ENCODE measurements at regions not wholly inside any gene's neighbourhood (a gene's known extent, or its start where the extent isn't known, plus 50 kb on each side); places are given as distances from the start of the nearest gene placed in this dataset.
"Not testable (repeated sequence)": the region's sequence is repeated elsewhere in the genome, so short reads cannot be mapped to it uniquely, and the experiment has no call there.

DNA sequence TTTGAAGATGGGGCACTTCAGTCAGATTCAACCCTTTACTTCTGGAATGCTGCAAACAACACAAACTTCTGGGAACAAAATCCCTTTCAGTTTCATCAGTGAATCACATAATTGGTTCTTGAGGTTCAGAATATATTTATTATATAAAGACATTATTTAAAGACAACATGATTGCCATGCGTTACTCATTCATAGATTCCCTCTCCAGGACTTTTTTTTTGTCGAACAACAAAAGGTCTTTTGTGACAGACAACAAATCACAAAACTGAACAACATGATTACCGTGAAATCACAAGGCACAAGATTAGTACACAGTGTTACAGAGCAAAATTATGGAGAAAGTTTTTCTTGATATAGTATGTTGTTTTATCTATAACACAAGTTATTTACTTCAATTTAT is 1815.0 kb downstream of the NCAM2 start:
- Mint-ChIP-seq H3K4me3 (no peak overlapping the region), H3K36me3 (ENCODE audit: low read depth) (no peaks in the 10 kb centered on the region), H3K9me3 (no peaks in the 10 kb centered on the region), H3K4me1 (ENCODE audit: low read depth) (no peaks in the 10 kb centered on the region), H3K27ac (no peak overlapping the region), H3K27me3 (no peaks in the 10 kb centered on the region)
- no peak overlapping the region for H3K27ac ChIP-seq (ENCODE audit: low read depth in 1 of 2, low read length in 2 of 2)
- H3K4me3 ChIP-seq (ENCODE audit: low read length) = no peak overlapping the region
- no peaks in the 10 kb centered on the region for H3K4me1 ChIP-seq (ENCODE audit: insufficient read depth, low read length)
- CTCF ChIA-PET = no interaction called here
- H3K27me3 ChIP-seq (ENCODE audit: control insufficient read depth in 1 of 2, insufficient read depth in 2 of 2, low read length in 2 of 2) = no peaks in the 10 kb centered on the region
- DNase-seq (no peak), ATAC-seq (ENCODE audit: poor library complexity) (no peak)
- H3K36me3 ChIP-seq (ENCODE audit: insufficient read depth, low read length) = no peaks in the 10 kb centered on the region
- intact Hi-C loops (cut with DNase I, micrococcal nuclease) = no loop called here
- H3K9me3 ChIP-seq (ENCODE audit: control insufficient read depth in 1 of 2, insufficient read depth in 1 of 2, low read length in 2 of 2) = peaks cover 0 to 12% of the 10 kb centered on the region in 2 experiments
- TF ChIP-seq CTCF (IDR thresholded peaks at IDR 0.05) = no peak
- POLR2A ChIA-PET = no interaction called here

DNA sequence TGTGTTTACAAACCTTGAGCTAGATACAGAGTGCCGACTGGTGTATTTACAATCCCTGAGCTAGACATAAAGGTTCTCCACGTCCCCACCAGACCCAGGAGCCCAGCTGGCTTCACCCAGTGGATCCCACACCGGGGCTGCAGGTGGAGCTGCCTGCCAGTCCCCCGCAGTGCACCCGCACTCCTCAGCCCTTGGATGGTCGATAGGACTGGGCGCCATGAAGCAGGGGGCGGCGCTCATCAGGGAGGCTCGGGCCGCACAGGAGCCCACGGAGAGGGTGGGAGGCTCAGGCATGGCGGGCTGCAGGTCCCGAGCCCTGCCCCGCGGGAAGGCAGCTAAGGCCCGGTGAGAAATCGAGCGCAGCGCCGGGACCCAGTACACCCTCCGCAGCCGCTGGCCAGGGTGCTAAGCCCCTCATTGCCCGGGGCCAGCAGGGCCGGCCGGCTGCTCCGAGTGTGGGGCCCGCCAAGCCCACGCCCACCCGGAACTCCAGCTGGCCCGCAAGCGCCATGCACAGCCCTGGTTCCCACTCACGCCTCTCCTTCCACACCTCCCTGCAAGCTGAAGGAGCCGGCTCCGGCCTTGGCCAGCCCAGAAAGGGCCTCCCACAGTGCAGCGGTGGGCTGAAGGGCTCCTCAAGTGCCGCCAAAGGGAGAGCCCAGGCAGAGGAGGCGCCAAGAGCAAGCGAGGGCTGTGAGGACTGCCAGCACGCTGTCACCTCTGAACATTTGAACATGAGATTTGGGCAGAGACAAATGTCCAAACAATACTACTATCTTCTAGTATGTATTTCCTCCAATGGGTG is 1820.7 kb downstream of the NCAM2 start:
- ATAC-seq (ENCODE audit: poor library complexity); H3K27ac ChIP-seq (ENCODE audit: low read depth in 1 of 2, low read length in 2 of 2); H3K36me3 Mint-ChIP-seq (ENCODE audit: low read depth); H3K4me1 ChIP-seq (ENCODE audit: insufficient read depth, low read length); H3K9me3 Mint-ChIP-seq; POLR2A ChIA-PET; H3K4me3 ChIP-seq (ENCODE audit: low read length); H3K27me3 Mint-ChIP-seq; intact Hi-C loops (cut with DNase I, micrococcal nuclease); H3K4me1 Mint-ChIP-seq (ENCODE audit: low read depth); H3K4me3 Mint-ChIP-seq; DNase-seq; H3K27ac Mint-ChIP-seq; H3K27me3 ChIP-seq (ENCODE audit: control insufficient read depth in 1 of 2, insufficient read depth in 2 of 2, low read length in 2 of 2); H3K36me3 ChIP-seq (ENCODE audit: insufficient read depth, low read length): not testable (repeated sequence)
- H3K9me3 ChIP-seq (ENCODE audit: control insufficient read depth in 1 of 2, insufficient read depth in 1 of 2, low read length in 2 of 2) = peaks cover 0 to 12% of the 10 kb centered on the region in 2 experiments
- CTCF ChIA-PET = interaction anchor here (0.6 kb wide), 1 partner anchor 860 kb away, joined by 3 read pairs; no protein-coding TSS in a partner anchor

GRCh38 chr21:22827422-22827821 is 1829.2 kb downstream of the NCAM2 start:
- POLR2A ChIA-PET = no interaction called here
- H3K4me3 ChIP-seq (ENCODE audit: low read length) = no peak overlapping the region
- DNase-seq (no peak), ATAC-seq (ENCODE audit: poor library complexity) (no peak)
- H3K36me3 ChIP-seq (ENCODE audit: insufficient read depth, low read length) = no peaks in the 10 kb centered on the region
- Mint-ChIP-seq H3K36me3 (ENCODE audit: low read depth) (no peaks in the 10 kb centered on the region), H3K4me1 (ENCODE audit: low read depth) (no peaks in the 10 kb centered on the region), H3K27ac (no peak overlapping the region), H3K27me3 (no peaks in the 10 kb centered on the region), H3K4me3 (no peak overlapping the region), H3K9me3 (peaks cover 6% of the 10 kb centered on the region)
- no peaks in the 10 kb centered on the region for H3K4me1 ChIP-seq (ENCODE audit: insufficient read depth, low read length)
- intact Hi-C loops (cut with DNase I, micrococcal nuclease) = no loop called here
- CTCF ChIA-PET = no interaction called here
- peaks cover 9 to 13% of the 10 kb centered on the region in 2 experiments for H3K9me3 ChIP-seq (ENCODE audit: control insufficient read depth in 1 of 2, insufficient read depth in 1 of 2, low read length in 2 of 2)
- H3K27me3 ChIP-seq (ENCODE audit: control insufficient read depth in 1 of 2, insufficient read depth in 2 of 2, low read length in 2 of 2) = no peaks in the 10 kb centered on the region
- TF ChIP-seq CTCF (IDR thresholded peaks at IDR 0.05) = no peak
- H3K27ac ChIP-seq (ENCODE audit: low read depth in 1 of 2, low read length in 2 of 2) = no peak overlapping the region

GRCh38 chr21:22842875-22843274 is 1844.7 kb downstream of the NCAM2 start:
- H3K4me3 ChIP-seq (ENCODE audit: low read length) = no peak overlapping the region
- Mint-ChIP-seq H3K9me3 (peaks cover 10% of the 10 kb centered on the region), H3K4me1 (ENCODE audit: low read depth) (no peaks in the 10 kb centered on the region), H3K36me3 (ENCODE audit: low read depth) (no peaks in the 10 kb centered on the region), H3K27ac (no peak overlapping the region), H3K4me3 (no peak overlapping the region), H3K27me3 (no peaks in the 10 kb centered on the region)
- TF ChIP-seq CTCF (IDR thresholded peaks at IDR 0.05) = no peak
- DNase-seq (no peak), ATAC-seq (ENCODE audit: poor library complexity) (no peak)
- POLR2A ChIA-PET = no interaction called here
- intact Hi-C loops (cut with DNase I, micrococcal nuclease) = no loop called here
- H3K27ac ChIP-seq (ENCODE audit: low read depth in 1 of 2, low read length in 2 of 2) = no peak overlapping the region
- H3K4me1 ChIP-seq (ENCODE audit: insufficient read depth, low read length) = no peaks in the 10 kb centered on the region
- peaks cover 0 to 5% of the 10 kb centered on the region in 2 experiments for H3K9me3 ChIP-seq (ENCODE audit: control insufficient read depth in 1 of 2, insufficient read depth in 1 of 2, low read length in 2 of 2)
- H3K27me3 ChIP-seq (ENCODE audit: control insufficient read depth in 1 of 2, insufficient read depth in 2 of 2, low read length in 2 of 2) = no peaks in the 10 kb centered on the region
- CTCF ChIA-PET = no interaction called here
- H3K36me3 ChIP-seq (ENCODE audit: insufficient read depth, low read length) = no peaks in the 10 kb centered on the region

Measured in CD4-positive, alpha-beta T cell (primary cell).